ENCODE measurements at regions not wholly inside any gene's neighbourhood (a gene's known extent, or its start where the extent isn't known, plus 50 kb on each side); places are given as distances from the start of the nearest gene placed in this dataset.

- no peaks in the 10 kb centered on the region for H3K9me3 ChIP-seq (ENCODE audit: control insufficient read depth in 4 of 4, low read length in 3 of 4)
- H3K27me3 ChIP-seq (ENCODE audit: control insufficient read depth in 4 of 4, insufficient read depth in 4 of 4, low read length in 3 of 4), result no peaks in the 10 kb centered on the region
- TF ChIP-seq RAD21 (IDR thresholded peaks at IDR 0.05), result no peak
- no peak for TF ChIP-seq MAX (IDR thresholded peaks at IDR 0.05)
- TF ChIP-seq YY1 (IDR thresholded peaks at IDR 0.05), result no peak
- TF ChIP-seq ZBTB33 (IDR thresholded peaks at IDR 0.05), result no peak
- no peak for TF ChIP-seq HNF4G (IDR thresholded peaks at IDR 0.05)
- no peak for TF ChIP-seq RXRA (IDR thresholded peaks at IDR 0.05)
- no peak for TF ChIP-seq EGR1 (IDR thresholded peaks at IDR 0.05; ENCODE audit: low read depth in 2 of 2)
- TF ChIP-seq GABPA (IDR thresholded peaks at IDR 0.05 in 1 of 2, conservative IDR thresholded peaks at IDR 0.05 in 1 of 2), result no peak
- no peak for TF ChIP-seq ATF3 (IDR thresholded peaks at IDR 0.05)
- no peak for TF ChIP-seq TAF1 (conservative IDR thresholded peaks at IDR 0.05)
- no peak for TF ChIP-seq FOXA2 (IDR thresholded peaks at IDR 0.05)
- no peak for TF ChIP-seq REST (IDR thresholded peaks at IDR 0.05)
- no peak for TF ChIP-seq FOXA1 (IDR thresholded peaks at IDR 0.05)
- TF ChIP-seq, protein P1, sequence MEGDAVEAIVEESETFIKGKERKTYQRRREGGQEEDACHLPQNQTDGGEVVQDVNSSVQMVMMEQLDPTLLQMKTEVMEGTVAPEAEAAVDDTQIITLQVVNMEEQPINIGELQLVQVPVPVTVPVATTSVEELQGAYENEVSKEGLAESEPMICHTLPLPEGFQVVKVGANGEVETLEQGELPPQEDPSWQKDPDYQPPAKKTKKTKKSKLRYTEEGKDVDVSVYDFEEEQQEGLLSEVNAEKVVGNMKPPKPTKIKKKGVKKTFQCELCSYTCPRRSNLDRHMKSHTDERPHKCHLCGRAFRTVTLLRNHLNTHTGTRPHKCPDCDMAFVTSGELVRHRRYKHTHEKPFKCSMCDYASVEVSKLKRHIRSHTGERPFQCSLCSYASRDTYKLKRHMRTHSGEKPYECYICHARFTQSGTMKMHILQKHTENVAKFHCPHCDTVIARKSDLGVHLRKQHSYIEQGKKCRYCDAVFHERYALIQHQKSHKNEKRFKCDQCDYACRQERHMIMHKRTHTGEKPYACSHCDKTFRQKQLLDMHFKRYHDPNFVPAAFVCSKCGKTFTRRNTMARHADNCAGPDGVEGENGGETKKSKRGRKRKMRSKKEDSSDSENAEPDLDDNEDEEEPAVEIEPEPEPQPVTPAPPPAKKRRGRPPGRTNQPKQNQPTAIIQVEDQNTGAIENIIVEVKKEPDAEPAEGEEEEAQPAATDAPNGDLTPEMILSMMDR (IDR thresholded peaks at IDR 0.05; ENCODE audit: low read depth, low read length, missing input control), result no peak
- TF ChIP-seq HNF4A (conservative IDR thresholded peaks at IDR 0.05), result no peak
- no peak for TF ChIP-seq SP1 (IDR thresholded peaks at IDR 0.05)
- no peak for TF ChIP-seq JUND (IDR thresholded peaks at IDR 0.05)
- H3K27ac ChIP-seq (ENCODE audit: low read depth in 1 of 2, low read length in 2 of 2), result no peak overlapping the region
- DNase-seq (ENCODE audit: low spot score), result no peak
- no peak overlapping the region for H3K4me3 ChIP-seq (ENCODE audit: low read depth in 1 of 3, low read length in 3 of 3)
- H3K4me1 ChIP-seq (ENCODE audit: control insufficient read depth in 4 of 4, insufficient read depth in 4 of 4, low read length in 3 of 4), result no peaks in the 10 kb centered on the region
- WGBS, result 92% methylated on average over 5 of the region's 5 CpGs
- H3K36me3 ChIP-seq (ENCODE audit: control insufficient read depth in 4 of 4, insufficient read depth in 3 of 4, low read depth in 1 of 4, low read length in 3 of 4), result no peaks in the 10 kb centered on the region
- no peak overlapping the region for H3K9ac ChIP-seq (ENCODE audit: low read depth in 1 of 2, low read length in 2 of 2)
These were observed 84.3 kb upstream of the ROPN1 start for GRCh38 chr3:124076235-124076634.

Data from liver (tissue), 8 donors.